ENCODE measurements at regions not wholly inside any gene's neighbourhood (a gene's known extent, or its start where the extent isn't known, plus 50 kb on each side); places are given as distances from the start of the nearest gene placed in this dataset.

DNA sequence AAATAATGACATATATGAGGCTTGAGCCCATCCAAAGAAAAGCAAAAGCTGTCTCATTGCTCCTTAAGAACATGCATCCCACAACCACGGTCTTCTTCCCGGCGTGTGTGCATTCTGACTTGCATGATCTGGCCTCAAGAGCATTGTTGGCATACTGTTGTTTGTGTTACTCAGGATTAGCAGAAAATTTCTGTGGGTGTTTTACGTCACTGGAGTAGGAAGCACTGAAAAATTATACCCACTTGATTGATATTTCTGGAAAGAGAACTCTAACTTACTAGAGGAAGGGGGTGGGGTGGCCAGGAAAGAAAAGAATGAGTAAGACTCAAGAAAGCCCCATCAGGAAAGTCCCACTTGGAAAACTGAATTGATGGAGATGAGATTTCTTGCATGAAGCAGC, 326.2 kb upstream of the PRDM1 start:
- peak; percentile 15 to 66 (median 31) for DNase-seq

DNA sequence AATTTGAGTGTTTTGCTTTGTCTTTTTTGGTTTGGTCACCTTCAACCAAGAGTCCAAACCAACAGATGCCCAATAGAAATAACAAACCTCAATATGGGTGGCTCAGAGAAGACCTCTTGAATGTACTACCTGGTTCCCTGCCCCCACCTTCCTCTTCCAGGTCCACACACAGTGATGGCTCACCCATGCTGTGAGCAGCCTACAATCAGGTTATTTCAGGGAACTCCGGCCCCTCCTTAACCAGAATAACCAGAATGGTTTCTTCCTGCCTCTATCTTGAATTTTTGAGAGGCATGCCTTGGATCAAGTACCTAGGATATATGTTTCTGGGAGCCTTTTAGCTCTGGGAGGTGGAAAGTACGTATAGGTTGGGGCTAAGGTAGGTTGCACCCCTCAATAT, 327.1 kb upstream of the PRDM1 start:
- no peak for DNase-seq

DNA sequence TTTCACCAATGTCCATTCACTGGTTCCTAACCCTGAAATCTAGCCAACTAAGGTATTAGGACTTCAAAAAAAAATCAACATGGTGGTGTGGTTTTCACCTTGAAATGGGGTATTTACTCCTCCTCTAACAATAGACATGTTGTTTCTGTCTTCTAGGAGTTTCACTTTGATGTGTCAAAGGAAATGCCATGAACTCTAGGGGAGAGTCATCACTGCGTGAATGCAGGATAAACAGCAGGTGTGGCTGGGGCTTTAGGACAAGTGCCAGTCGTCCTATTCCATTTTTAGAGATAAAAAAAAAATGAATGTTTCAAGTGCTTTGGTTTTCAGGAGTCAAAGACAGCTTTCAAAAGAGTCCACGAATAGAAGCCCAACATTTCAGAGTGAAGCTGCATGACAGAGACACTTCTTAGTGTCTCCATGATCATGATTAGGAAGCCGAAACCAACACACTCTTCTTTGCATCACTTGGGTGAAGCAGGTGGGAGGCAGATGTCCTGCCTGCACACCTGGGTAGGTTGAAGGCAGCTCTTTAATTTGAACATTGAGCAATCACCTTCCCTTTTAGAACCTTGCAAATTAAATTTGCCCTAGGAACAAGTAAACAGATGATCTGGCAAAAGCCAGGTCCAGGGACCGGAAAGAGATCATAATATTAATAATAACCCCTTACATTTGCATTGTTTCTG, 328.5 kb upstream of the PRDM1 start:
- DNase-seq = no peak

DNA sequence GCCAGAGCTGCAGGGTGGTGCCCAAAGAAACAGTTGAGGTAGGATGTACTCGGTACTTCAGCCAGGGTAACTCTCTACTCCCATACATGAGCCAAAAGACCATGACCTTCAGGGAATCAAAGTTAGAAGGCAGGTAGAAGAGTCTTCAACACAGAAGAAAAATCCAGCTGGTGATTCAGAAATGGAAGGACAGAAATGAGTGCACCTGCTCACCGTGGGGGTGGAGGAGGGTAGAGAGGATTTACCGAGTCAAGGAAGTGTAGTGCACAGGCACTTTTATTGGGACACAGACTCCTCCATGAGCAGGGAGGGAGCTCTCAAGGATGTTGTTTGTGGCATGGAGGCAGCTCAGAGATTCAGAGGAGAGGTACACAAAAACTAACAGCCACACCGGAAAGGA, 330.3 kb upstream of the PRDM1 start:
- DNase-seq = no peak

DNA sequence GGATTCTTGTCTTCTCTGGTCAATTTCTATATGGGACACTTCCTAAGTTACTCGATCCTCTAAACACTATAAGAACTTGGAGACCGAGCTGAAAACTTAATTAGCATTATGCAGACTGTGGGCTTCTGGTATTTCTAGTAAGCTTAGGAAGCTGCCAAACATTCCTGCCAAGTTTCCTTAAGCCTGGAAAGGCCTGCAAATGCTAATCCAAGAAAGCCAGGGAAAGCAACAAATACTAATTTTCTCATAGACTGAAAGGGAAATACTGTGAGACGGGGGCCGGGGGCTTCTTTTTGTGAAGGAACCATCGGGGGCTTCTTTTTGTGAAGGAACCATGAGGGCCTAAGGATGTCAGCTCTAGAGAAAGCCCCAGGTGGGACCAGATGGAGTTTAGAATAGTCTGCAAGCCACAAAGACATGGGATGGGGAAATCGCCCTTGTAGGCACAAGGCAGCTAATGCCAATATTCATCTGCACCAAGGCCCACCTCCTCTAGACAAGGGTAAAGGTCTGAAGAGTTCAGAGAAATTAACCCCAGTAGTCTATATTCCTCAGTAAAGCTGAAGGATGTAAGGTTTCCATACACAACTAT, 332.4 kb upstream of the PRDM1 start:
- DNase-seq = no peak

DNA sequence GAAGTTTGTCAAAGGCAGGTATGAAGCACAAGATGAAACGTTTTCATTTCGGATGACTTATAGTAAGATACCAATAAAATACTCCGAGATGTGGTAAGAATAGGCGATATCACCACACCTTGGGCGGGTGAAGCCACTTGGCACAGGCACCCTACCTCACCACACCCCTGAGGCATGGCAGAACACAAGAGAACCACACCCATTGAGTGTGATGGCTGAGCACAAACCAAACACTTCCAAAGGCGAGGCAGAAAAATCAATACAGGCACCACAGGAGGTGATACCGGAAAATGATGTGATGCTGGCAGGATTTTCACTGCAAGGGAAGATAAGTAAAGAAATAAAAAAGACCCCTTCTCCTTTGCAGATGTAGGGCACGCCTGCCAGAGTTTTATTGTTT, 332.9 kb upstream of the PRDM1 start:
- DNase-seq = no peak

DNA sequence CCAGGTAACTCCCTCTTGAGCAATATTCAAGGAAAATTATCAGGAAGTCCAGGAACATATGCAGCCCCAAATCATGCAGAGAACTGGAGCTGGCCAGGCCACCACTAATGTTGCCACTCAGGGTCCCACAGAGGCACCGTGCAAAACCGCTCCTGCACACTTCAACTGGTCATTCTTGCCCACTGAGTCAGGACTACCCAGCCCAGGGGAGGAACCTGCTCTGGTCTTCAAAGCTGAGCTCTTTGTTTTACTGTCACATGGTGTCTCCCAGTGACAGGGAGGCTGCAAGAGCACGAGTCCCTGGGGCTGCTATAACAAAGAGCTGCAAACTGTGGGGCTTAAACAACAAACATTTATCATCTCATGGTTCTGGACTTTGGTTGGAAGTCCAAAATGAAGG, 336.0 kb upstream of the PRDM1 start:
- no peak for DNase-seq

DNA sequence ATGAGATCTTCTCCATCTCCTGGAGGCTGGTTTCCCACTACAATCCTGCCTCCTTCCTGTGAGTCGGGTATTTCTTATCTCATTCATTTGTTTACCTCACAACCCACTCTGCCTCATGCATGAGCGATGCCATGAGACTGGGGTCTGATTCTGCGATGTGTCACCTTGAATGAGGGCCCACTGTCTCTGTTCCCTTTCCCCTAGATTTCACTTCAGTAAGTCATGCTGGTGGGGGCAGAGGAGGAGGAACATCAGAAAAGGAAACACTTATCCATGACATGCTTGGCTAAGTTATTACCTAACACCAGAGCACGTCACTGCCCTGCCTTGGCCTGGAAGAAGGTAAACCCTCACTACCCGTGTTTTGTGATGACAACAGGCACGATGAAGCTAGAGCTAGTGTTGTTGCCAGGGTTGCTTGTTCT, 337.4 kb upstream of the PRDM1 start:
- peak; percentile 84 to 95 (median 86) for DNase-seq

DNA sequence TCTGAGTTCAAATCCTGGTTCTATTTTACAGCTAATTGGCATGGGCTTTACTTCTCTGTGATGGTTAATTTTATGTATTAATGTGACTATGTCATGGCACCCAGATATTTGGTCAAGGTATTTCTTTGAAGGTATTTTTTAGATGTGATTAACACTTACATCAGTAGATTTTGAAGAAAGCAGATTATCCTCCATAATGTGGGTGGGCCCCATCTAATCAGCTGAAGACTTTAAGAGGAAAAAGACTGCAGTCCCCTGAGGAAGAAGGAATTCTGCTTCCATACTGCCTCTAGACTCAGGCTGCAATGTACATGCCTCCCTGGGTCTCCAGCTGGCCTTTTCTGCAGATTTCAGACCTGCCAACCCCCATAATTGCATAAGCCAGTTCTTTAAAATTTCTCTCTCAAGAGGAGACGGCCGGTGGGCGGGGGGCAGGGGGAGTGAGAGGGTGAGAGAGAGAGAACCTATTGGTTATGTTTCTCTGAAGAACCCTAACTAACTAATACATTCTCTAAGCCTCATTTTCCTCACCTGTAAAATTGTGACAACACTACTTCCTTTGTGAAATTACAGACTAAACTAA, 338.2 kb upstream of the PRDM1 start:
- DNase-seq = peak in 3 of 4 experiments; percentile 15 to 29 (median 23)

DNA sequence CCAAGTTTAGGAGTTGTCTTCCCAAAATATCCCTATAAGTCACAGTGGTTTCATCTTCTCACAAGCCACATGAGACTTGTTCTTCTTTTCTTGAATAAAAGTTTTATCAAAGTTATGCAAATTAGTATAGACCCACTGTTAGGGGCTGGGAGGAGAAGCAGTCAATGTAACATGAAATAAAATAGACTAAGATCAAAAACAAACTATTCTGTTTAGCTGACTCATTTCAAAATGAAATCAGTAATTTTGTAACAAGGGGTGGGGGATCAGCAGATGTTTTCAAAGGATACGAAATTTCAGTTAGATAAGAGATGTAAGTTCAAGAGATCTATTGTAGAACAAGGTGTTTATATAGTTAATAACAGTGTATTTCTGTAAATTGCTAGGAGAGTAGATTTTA, 339.6 kb upstream of the PRDM1 start:
- peak in 2 of 4 experiments; percentile 13 to 36 for DNase-seq

DNA sequence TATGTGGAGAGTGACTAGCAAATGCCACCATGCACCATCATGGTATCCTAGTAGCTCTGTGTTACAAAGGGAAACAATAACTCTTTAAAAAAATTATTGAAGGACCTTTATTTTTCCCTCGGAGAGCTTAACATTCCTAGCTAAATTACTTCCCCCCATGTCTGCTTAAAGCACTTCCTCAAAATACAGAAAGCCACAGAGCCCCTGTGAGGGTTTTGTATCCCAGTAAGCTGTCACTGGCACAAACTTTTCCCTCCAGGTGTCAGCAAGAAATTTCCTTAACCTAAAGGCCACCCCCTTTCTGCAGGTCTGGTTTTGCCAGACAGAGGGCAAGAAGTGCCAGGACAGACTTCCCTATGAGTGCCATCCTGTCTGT, 340.0 kb upstream of the PRDM1 start:
- DNase-seq = peak in 3 of 4 experiments; percentile 31 to 56 (median 48)

DNA sequence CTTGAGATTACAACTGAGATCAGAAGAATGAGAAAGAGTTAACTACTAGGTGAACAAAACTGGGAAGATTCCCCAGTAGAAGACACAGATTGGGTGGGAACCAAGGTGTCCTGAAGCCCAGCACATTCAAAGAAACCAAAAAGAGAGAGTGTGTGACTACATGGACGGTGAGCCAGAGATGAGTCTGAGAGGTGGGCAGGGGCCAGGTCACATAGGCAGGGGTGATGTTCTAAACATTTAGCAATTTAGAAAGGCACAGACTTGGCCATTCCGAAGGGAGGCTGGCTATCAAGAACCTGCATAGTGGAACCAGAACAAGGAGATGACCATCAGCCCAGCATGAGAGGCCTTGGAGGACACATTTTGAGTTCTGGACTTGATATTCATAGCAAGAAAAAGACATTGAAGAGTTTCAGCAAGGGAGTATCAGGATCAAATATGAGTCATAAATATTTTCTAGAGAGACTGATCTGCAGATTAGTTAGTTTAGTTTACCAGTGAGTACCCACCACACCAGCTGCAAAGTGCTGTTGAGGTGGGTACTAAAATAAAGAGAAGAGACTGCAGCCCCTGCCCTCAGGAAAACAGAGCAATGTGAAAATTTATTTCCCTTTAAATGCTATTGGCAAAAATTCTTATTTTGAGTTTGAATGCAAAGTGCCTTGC, 340.5 kb upstream of the PRDM1 start:
- DNase-seq = no peak

DNA sequence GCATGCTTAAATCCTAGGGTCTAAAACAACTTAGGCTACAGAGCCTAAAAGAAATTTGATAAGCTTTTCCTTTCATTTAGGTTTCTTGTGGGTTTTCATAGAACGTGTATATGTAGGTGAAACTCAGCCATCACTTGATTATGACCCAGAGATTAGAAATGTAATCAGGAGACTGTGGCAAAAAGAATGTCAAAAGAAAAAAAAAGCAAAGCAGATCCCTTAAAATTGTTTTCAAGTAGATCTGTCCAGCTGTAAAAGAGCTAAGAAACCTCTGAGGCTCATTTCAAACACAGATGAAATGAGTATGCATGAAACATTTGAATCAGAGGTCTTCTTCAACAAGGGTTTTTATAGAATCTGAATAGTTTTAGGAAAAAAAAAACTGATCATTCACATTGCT, 341.3 kb upstream of the PRDM1 start:
- DNase-seq = no peak

DNA sequence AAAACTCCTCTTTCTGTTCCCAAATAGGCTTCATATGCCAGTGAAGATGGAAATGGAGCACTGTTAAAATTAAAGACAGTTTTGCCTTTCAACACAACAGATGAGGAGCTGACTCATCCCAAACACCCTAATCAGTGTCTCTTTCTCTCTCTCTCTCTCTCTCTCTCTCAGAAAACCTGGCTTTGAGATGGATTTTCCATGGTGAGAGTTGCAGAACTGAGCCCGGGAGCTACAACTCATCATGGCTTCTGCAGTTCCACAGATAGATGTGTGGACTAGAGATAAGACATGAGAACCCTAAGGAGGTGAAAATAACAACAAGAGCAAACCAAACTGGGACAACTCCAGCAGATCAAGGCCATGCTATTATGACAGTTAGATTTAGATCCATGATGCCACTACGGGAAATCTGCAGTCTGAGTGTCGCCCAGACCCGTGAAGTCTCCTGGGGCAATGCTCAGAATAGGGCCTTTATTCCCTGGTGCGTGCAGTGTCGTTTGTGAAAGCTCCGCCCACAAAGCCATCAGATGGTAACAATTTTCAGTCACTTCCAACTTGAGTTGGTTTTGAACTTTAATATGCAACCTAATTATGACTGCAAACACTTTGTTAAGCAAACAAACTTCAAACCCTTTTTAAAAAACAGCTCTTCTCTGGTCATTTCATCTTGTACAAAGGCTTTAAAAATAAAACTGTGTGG, 338.2 kb upstream of the PREP start:
- DNase-seq = no peak

DNA sequence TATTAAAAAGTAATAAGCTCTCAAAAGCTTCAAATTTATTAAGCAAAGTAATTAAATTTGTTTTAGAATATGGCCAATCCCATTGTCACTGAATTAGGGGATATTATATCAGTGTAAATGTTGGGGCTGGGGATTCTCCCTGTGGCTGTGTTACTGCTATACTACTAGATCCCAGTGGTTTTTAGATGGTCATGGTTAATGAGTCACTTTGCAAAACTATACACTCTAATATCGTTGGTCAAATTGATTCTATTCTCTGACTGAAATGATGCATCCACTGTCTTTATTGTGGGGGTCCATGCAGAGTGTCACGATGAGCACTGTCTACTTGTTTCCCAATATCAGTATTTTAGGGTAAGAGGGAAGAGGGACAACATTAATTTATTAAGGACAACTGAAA, 336.9 kb upstream of the PREP start:
- DNase-seq = no peak

DNA sequence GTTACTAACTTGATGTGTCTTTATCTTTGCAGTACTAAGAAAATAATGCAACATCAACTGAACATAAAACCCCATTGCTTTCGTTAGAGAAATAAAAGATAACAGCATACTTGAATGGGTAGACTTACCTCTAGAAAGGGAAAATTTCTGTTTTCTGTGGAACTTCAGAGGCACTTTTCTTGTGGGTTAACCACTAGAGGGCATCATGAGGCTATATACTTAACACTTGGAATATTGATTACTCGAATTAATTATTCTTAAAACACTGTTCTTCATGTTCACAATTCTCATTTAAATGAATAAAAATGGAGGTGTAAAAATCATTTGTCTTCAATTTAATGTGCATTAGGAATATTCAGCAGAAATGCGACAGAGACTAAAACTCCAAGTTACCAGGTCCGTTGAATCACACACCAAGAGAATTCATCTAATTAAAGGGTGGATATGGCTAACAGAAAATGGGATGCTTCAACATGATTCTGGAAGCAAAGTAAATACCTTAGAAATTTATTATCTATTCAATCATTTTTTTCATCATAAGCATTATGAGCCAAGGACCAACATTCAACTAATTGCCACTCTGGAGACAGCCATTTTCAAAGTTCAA, 330.8 kb upstream of the PREP start:
- peak; percentile 30 to 79 (median 52) for DNase-seq

DNA sequence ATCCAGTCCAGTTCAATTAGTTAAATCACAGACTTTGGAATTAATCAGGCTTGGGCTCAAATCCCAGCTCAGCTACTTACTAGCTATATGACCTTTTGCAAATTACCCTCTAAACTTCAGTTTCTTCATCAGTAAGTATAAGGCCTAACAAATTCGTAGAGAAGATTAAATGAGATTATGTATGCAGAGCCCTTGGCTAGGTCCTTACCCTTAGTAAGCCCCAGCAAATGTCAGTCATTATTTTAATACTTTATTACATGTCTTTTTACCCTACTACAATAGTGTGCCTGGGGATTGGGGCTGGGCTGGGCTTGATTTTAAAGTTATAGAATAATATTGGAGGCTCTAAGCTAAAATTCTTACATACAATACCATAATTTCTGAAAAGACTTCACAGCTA, 326.1 kb upstream of the PREP start:
- no peak for DNase-seq

DNA sequence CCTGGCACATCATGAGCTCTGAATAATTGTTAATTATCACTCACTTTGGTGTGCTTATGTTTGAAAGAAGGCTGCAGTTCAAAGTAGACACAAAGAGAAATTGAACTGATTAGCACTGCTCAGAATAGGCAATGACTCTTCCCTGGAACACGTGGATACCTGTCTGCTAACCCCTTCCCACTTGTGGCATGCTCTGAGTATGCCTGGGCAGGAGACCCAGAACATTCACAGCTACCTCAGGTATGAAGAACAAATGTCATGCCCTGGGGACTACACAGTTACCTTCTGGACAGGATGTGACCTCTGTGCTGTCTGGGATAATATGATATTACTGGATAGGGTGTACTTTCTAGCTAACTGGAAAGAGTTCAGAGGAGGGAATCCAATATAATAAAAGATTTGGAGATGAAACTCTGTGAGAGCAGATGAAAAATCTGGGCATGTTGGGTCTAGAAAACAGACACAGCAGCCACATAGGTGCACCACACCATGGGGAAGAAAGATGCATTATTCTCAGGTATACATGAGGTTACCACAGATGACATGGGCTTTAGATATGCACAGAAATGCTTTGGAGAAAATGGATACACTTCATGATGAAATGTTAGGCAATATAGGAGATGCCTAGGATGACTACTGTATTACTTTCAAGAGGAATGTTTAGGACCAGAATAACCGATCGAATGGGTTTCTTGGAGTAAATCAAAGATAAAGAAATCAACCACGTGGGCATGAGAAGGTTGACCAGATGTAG, 324.2 kb upstream of the PREP start:
- no peak for DNase-seq

DNA sequence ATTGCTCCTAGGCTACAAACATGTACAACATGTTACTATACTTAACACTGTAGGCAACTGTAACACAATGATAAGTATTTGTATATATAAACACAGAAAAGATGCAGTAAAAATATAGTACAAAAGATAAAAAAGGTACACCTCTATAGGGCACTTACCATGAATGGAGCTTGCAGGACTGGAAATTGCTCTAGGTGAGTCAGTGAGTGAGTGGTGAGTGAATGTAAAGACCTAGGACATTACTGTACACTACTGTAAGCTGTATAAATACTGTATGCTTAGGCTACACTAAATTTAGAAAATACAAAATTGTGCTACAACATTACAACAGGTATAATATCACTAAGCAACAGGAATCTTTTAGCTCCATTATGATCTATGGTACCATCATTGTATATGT, 312.0 kb upstream of the PREP start:
- DNase-seq = no peak

DNA sequence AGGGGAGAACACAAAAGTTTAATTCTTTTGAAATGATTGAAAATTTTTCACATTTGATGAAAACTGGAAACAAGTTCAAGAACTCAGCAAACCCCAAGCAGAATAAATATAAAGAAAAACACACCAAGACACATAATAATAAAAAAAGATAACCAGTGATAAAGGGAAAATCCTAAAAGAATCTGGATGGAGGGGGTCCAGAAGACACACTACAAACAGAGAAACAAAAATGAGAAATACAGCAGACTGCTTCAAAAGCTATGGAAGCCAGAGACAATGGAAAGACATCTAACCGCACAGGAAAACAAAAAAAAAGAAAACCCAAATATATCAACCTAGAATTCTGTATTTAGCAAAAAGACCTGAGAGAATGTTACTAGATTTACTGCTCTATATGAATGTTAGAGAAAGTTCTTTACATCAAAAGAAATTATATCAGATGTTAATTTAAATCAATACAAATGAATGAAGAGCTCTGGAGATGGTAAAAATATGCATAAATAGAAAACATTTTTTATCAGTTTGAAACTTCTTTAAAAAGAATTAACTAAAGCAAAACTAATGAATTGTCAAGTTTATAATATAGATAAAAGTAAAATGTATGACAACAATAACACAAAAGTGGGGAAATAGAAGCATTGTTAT, 310.7 kb upstream of the PREP start:
- DNase-seq = peak in 2 of 4 experiments; percentile 10 to 13

DNA sequence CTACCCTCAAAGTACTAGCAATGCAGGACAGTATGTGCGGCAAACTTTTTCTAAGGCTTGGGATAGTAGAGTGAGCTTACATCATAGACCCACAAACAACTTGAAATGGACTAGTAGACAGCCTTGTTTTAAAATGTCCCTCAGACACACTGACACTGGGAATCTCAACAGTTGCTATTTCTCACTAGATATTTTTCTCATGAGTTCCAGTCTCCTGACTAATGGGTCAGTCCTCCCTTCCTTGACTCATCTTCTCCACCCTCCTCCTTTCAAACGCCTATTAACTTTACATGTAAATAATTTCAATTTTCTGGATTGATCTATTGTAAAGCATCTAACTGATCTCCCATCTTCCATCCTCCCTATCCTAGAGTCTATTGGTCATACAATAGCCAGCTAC, 308.3 kb upstream of the PREP start:
- no peak for DNase-seq

Data from suppressor macrophage (primary cell).